HG03575 (cell line): ENCODE measurements at regions not wholly inside any gene's neighbourhood (a gene's known extent, or its start where the extent isn't known, plus 50 kb on each side); places are given as distances from the start of the nearest gene placed in this dataset.
"Not testable (repeated sequence)": the region's sequence is repeated elsewhere in the genome, so short reads cannot be mapped to it uniquely, and the experiment has no call there.

Source experiments
- ATAC-seq: cut with Tn5 transposase; IDR thresholded peaks from one replicate; pipeline ENCODE4 v1.9.1; 2021; ENCODE audit not compliant: unreplicated experiment, insufficient number of reproducible peaks, low FRiP score; ENCODE audit errors: extremely low read depth

GRCh38 chr1:194103516-194104246, 917.3 kb upstream of the B3GALT2 start:
- ATAC-seq, result no peak

GRCh38 chr1:194103101-194103500, 916.7 kb upstream of the B3GALT2 start:
- no peak for ATAC-seq

GRCh38 chr1:194102607-194103006, 916.2 kb upstream of the B3GALT2 start:
- ATAC-seq, result no peak

- no peak for ATAC-seq
These were observed 898.3 kb upstream of the B3GALT2 start for GRCh38 chr1:194084755-194085154.

GRCh38 chr1:194081444-194081843, 895.0 kb upstream of the B3GALT2 start:
- ATAC-seq, result no peak

GRCh38 chr1:194080826-194081225, 894.4 kb upstream of the B3GALT2 start:
- no peak for ATAC-seq

GRCh38 chr1:194078765-194079164, 892.4 kb upstream of the B3GALT2 start:
- peak; percentile 68 for ATAC-seq

GRCh38 chr1:194076646-194077045, 890.2 kb upstream of the B3GALT2 start:
- ATAC-seq, result no peak

- ATAC-seq, result no peak
These were observed 887.4 kb upstream of the B3GALT2 start for GRCh38 chr1:194073833-194074232.

GRCh38 chr1:194071205-194071604, 884.8 kb upstream of the B3GALT2 start:
- ATAC-seq, result no peak

- ATAC-seq, result no peak
These were observed 883.4 kb upstream of the B3GALT2 start for GRCh38 chr1:194069831-194070218.

- no peak for ATAC-seq
These were observed 882.9 kb upstream of the B3GALT2 start for GRCh38 chr1:194069168-194069830.

- no peak for ATAC-seq
These were observed 882.2 kb upstream of the B3GALT2 start for GRCh38 chr1:194068446-194069167.

- no peak for ATAC-seq
These were observed 881.4 kb upstream of the B3GALT2 start for GRCh38 chr1:194067772-194068171.

GRCh38 chr1:194062962-194063361, 876.5 kb upstream of the B3GALT2 start:
- no peak for ATAC-seq

GRCh38 chr1:194062526-194062925, 876.1 kb upstream of the B3GALT2 start:
- ATAC-seq, result no peak

- ATAC-seq, result no peak
These were observed 874.1 kb upstream of the B3GALT2 start for GRCh38 chr1:194060481-194060880.

- not testable (repeated sequence) for ATAC-seq
These were observed 871.9 kb upstream of the B3GALT2 start for GRCh38 chr1:194058268-194058667.

- no peak for ATAC-seq
These were observed 869.8 kb upstream of the B3GALT2 start for GRCh38 chr1:194056169-194056568.

- no peak for ATAC-seq
These were observed 869.1 kb upstream of the B3GALT2 start for GRCh38 chr1:194055536-194055935.
